NOMO-1 (cell line): ENCODE measurements at regions not wholly inside any gene's neighbourhood (a gene's known extent, or its start where the extent isn't known, plus 50 kb on each side); places are given as distances from the start of the nearest gene placed in this dataset.
A peak's percentile ranks its signal among the peaks of the same experiment; 100 is the strongest.
"Not testable (repeated sequence)": the region's sequence is repeated elsewhere in the genome, so short reads cannot be mapped to it uniquely, and the experiment has no call there.

Experiments used
- DNase-seq, 2 experiments: peaks; one replicate each; lab custom pipeline; 2025; ENCODE audit not compliant: unreplicated experiment in 2 of 2; lab: John Stamatoyannopoulos, UW

- no peak for DNase-seq
These were observed 80.0 kb downstream of the SHOX2 start for GRCh38 chr3:158026236-158026635.

GRCh38 chr3:158019897-158020296 is 86.3 kb downstream of the SHOX2 start:
- DNase-seq: not testable (repeated sequence)

GRCh38 chr3:158018462-158018861 is 87.8 kb downstream of the SHOX2 start:
- no peak for DNase-seq

- no peak for DNase-seq
These were observed 93.3 kb downstream of the SHOX2 start for GRCh38 chr3:158012901-158013300.

GRCh38 chr3:158005391-158006100 is 100.7 kb downstream of the SHOX2 start:
- no peak for DNase-seq

GRCh38 chr3:157999246-157999645 is 107.0 kb downstream of the SHOX2 start:
- no peak for DNase-seq

GRCh38 chr3:157982359-157982758 is 123.9 kb downstream of the SHOX2 start:
- no peak for DNase-seq

GRCh38 chr3:157981819-157982218 is 124.4 kb downstream of the SHOX2 start:
- peak in 1 of 2 experiments; percentile 35 for DNase-seq

- DNase-seq: no peak
These were observed 127.2 kb downstream of the SHOX2 start for GRCh38 chr3:157979022-157979421.

- DNase-seq: no peak
These were observed 144.6 kb downstream of the SHOX2 start for GRCh38 chr3:157961665-157962064.

- no peak for DNase-seq
These were observed 147.8 kb downstream of the SHOX2 start for GRCh38 chr3:157958457-157958856.

- DNase-seq: no peak
These were observed 149.4 kb downstream of the SHOX2 start for GRCh38 chr3:157956850-157957249.

GRCh38 chr3:157956176-157956575 is 150.0 kb downstream of the SHOX2 start:
- DNase-seq: no peak

GRCh38 chr3:157953565-157953964 is 152.7 kb downstream of the SHOX2 start:
- no peak for DNase-seq

GRCh38 chr3:157948605-157949383 is 157.4 kb downstream of the SHOX2 start:
- peak; percentile 41 to 82 for DNase-seq

- no peak for DNase-seq
These were observed 167.1 kb downstream of the SHOX2 start for GRCh38 chr3:157939166-157939565.

- DNase-seq: peak; percentile 43 to 89
These were observed 168.0 kb downstream of the SHOX2 start for GRCh38 chr3:157938154-157938779.

GRCh38 chr3:157931517-157931916 is 174.7 kb downstream of the SHOX2 start:
- peak; percentile 67 to 68 for DNase-seq

GRCh38 chr3:157930000-157930780 is 176.0 kb downstream of the SHOX2 start:
- DNase-seq: no peak

- no peak for DNase-seq
These were observed 179.4 kb downstream of the SHOX2 start for GRCh38 chr3:157926822-157927221.

- no peak for DNase-seq
These were observed 183.6 kb downstream of the SHOX2 start for GRCh38 chr3:157922614-157923013.
